Ishikawa (cell line): ENCODE measurements at regions not wholly inside any gene's neighbourhood (a gene's known extent, or its start where the extent isn't known, plus 50 kb on each side); places are given as distances from the start of the nearest gene placed in this dataset.

Experiments used
- CEBPB ChIP-seq: IDR thresholded peaks from 2 replicates; pipeline ENCODE4 v1.6.1; 2012
- CREB1 ChIP-seq: IDR thresholded peaks from 2 replicates; pipeline ENCODE4 v1.6.1; 2012; ENCODE audit warnings: low read depth
- EGR1 ChIP-seq: IDR thresholded peaks from 2 replicates; pipeline ENCODE4 v1.6.1; 2012
- EP300 ChIP-seq: IDR thresholded peaks from 2 replicates; pipeline ENCODE4 v1.6.1; 2012; ENCODE audit warnings: borderline replicate concordance
- FOXM1 ChIP-seq: IDR thresholded peaks from 2 replicates; pipeline ENCODE4 v1.6.1; 2012; ENCODE audit warnings: low read depth, borderline replicate concordance
- MAX ChIP-seq: IDR thresholded peaks from 2 replicates; pipeline ENCODE4 v1.6.1; 2012
- NFIC ChIP-seq: IDR thresholded peaks from 2 replicates; pipeline ENCODE4 v1.6.1; 2012
- RAD21 ChIP-seq: IDR thresholded peaks from 2 replicates; pipeline ENCODE4 v1.6.1; 2012; ENCODE audit warnings: low read depth
- REST ChIP-seq: IDR thresholded peaks from 2 replicates; pipeline ENCODE4 v1.6.1; 2012; ENCODE audit warnings: low read depth, mild to moderate bottlenecking
- TAF1 ChIP-seq: IDR thresholded peaks from 2 replicates; pipeline ENCODE4 v1.6.1; 2012; ENCODE audit warnings: low read depth, mild to moderate bottlenecking
- TCF12 ChIP-seq: IDR thresholded peaks from 2 replicates; pipeline ENCODE4 v1.6.1; 2012; ENCODE audit warnings: low read depth
- TEAD4 ChIP-seq: IDR thresholded peaks from 2 replicates; pipeline ENCODE4 v1.6.1; 2012
- USF1 ChIP-seq: IDR thresholded peaks from 2 replicates; pipeline ENCODE4 v1.6.1; 2012
- YY1 ChIP-seq: IDR thresholded peaks from 2 replicates; pipeline ENCODE4 v1.6.1; 2012; ENCODE audit warnings: low read depth
- ZBTB7A ChIP-seq: IDR thresholded peaks from 2 replicates; pipeline ENCODE4 v1.6.1; 2012; ENCODE audit warnings: low read depth

GRCh38 chr2:57218206-57218605, 828.4 kb upstream of the VRK2 start:
- no peak for TF ChIP-seq FOXM1
- TF ChIP-seq EP300, result no peak
- TF ChIP-seq NFIC, result no peak
- TF ChIP-seq CEBPB, result no peak
- TF ChIP-seq RAD21, result no peak
- no peak for TF ChIP-seq TEAD4
- no peak for TF ChIP-seq USF1
- TF ChIP-seq REST, result no peak
- no peak for TF ChIP-seq TAF1

- no peak for TF ChIP-seq CEBPB
- TF ChIP-seq MAX, result no peak
- no peak for TF ChIP-seq EGR1
- TF ChIP-seq YY1, result no peak
- no peak for TF ChIP-seq REST
- TF ChIP-seq FOXM1, result no peak
- no peak for TF ChIP-seq RAD21
- no peak for TF ChIP-seq ZBTB7A
Observed at GRCh38 chr2:57278451-57278850, 768.2 kb upstream of the VRK2 start.

- TF ChIP-seq YY1 (no peak), USF1 (no peak), ZBTB7A (no peak), NFIC (no peak), CREB1 (no peak), MAX (no peak), REST (no peak), RAD21 (no peak), TEAD4 (no peak), CEBPB (no peak), EGR1 (no peak)
Observed at GRCh38 chr2:57291209-57291608, 755.4 kb upstream of the VRK2 start.

- TF ChIP-seq RAD21, result no peak
- no peak for TF ChIP-seq EGR1
- no peak for TF ChIP-seq TEAD4
- no peak for TF ChIP-seq REST
- TF ChIP-seq EP300, result no peak
- TF ChIP-seq CEBPB, result no peak
- no peak for TF ChIP-seq FOXM1
- no peak for TF ChIP-seq MAX
- TF ChIP-seq CREB1, result no peak
- TF ChIP-seq YY1, result no peak
- TF ChIP-seq USF1, result no peak
- TF ChIP-seq NFIC, result no peak
- no peak for TF ChIP-seq TAF1
- TF ChIP-seq TCF12, result no peak
- TF ChIP-seq ZBTB7A, result no peak
Observed at GRCh38 chr2:57296795-57297517, 749.6 kb upstream of the VRK2 start.
